ENCODE measurements at regions not wholly inside any gene's neighbourhood (a gene's known extent, or its start where the extent isn't known, plus 50 kb on each side); places are given as distances from the start of the nearest gene placed in this dataset.

DNA sequence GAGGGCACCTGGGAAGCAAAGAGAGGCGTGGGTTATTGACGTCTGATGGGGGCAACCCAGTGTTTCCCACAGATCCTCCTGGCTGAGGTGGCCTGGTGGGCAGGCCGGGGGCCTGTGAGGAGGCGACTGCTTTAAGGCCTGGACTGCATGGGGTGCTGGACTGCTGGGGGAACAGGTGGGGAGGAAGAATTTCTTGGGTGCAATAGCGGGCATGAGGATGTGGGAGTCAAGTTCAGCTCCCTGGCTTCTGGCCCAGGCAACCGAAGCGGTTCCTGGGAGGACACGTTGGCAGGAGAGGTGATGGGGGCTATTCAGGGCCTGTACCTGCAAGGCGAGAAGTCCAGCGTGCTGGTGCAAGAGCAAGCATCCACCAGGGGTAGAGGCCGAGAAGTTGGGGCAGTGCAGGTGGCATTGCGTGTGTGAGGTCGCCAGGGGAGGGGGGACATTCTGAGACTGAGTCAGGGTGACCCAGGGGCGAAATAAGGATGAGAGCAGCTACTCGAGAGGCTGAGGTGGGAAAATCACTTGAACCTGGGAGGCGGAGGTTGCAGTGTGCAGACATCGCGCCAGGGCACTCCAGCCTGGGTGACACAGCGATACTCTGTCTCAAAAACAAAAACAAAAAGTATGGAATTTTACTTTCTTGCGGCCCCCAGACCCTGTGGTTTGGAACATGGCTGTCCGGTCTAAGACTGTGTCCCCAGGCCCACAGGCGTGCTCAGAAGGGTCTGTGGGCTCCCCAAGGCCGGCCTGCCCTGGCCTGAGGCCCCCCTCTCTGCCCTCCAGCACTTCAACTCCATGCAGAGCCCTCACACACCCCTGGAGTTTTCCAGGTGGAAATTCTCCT is 53.6 kb upstream of the ELN start:
- no peak for TF ChIP-seq POLR2AphosphoS5 (IDR thresholded peaks at IDR 0.05; ENCODE audit: low read depth, low read length)
- TF ChIP-seq POLR2A (IDR thresholded peaks at IDR 0.05; ENCODE audit: low read depth, low read length): no peak
- TF ChIP-seq TAF1 (IDR thresholded peaks at IDR 0.05; ENCODE audit: borderline replicate concordance, low read depth, low read length): no peak
